ENCODE measurements at regions not wholly inside any gene's neighbourhood (a gene's known extent, or its start where the extent isn't known, plus 50 kb on each side); places are given as distances from the start of the nearest gene placed in this dataset.
"Not testable (repeated sequence)": the region's sequence is repeated elsewhere in the genome, so short reads cannot be mapped to it uniquely, and the experiment has no call there.

DNA sequence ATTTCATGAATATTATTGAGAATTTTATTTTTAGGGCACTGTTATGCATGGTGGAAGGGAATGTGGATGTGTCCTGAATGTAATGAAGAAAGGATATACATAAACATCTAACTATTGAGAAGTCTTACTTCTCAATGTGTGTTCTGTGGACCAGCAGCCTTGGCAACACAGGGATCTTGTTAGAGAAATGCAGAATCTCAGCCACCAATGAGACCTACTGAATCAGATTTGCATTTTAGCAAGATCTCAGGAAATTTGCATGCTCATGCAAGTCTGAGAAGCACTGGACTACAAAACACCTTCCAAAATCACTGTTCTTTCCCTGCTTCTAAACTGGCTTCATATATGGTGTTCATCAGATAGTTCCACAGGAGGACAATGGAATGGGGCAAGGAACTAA is 139.7 kb upstream of the WDFY3 start:
- no peak for DNase-seq
- no peak for ATAC-seq

DNA sequence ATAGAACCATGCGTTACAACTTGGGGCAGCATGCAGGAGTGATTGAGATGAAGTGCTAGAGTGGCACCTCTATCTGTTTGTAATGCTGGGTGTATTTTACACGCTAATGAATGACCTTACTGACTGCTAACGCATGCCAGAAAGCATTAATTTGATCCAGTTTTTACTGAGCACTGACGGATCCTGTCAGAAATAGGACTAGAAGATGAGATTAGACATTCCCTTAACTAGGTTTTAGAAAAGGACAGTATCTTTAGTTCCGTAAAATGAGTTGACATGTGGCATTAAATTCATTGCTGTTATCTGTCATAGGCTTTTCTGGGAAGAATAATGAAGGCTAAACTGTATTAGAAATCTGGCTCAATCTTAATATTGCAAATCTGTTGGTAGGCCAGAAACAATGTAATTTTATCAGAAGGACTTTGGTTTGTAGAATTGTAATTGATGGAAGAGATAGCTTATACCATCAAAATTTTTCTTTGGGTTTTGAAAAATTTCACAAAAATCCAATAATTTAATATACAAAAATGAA is 140.4 kb upstream of the WDFY3 start:
- no peak for DNase-seq
- ATAC-seq: no peak

DNA sequence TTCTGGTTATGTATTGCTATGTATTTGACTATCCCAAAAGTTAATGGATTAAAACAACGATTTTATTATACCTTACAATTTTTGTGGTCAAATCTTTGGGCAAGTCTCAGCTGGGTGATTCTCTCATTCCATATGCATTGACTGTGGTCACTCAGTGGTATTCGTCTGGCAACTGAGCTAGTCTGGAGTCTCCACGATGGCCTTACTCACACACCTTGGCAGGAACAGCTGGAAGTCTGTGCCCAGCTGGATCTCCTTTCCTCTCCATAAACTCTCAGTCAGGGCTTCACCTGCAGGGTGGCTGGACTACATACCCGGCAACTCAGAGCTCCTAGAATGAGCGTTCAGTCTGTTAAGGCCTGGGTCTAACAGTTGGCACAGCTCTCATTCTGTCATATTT is 141.1 kb upstream of the WDFY3 start:
- ATAC-seq (no peak), DNase-seq (no peak)

DNA sequence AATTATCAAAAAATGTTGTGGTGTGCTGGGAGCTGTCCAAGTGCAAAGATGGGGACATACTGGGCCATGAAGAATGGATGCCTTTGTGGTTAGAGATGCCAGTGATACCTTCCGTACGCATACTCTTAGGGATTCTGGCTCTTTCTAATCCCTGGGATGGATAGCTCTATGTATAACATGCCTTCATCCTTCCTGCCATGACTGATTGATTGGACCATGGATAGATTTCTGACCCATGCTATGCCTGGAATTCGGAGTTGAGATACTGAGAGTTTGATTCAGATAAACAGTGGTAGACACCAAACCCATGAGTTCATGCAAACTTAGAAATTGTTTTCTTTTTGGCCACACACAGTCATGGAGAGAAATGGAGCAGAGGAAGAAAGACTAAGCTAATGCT is 147.2 kb upstream of the WDFY3 start:
- DNase-seq (no peak), ATAC-seq (no peak)

DNA sequence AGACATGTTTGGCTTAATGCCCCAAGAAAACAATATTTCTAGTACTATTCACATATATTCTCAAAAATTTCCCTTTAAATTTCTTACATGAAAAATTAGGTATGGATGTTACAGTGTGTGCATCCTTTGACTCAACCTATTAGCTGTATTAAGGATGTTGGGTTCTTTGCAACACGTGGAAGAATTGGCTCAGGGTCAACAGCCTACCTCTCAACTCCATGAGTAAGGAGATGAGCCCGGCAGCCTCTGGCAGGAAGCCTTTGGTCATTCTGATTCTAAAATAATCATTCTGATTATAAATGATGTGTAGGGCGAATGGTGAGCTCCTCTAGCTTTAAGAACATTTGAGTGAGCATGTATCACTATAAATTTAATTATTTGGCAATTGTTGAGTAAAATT is 148.0 kb upstream of the WDFY3 start:
- ATAC-seq (no peak), DNase-seq (no peak)

DNA sequence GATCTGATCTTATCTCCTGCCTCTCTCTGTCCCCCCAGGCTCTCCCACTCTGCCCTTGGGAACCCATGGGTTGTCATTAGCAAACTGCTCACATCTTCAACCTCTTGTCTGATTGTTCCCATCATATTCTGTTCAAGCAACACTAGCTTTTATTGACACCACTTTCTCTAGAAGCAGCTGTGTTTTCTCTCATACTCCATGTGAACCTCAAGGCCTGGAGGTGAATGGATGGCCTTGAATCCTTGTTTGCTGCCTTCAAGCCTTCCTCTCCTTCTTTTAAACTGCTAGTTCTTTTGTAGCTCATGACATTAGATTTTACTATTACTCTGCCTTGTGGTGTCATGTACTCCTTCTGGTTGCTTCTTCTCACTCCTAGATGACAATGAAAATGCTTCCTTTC is 149.5 kb upstream of the WDFY3 start:
- no peak for ATAC-seq
- no peak for DNase-seq

DNA sequence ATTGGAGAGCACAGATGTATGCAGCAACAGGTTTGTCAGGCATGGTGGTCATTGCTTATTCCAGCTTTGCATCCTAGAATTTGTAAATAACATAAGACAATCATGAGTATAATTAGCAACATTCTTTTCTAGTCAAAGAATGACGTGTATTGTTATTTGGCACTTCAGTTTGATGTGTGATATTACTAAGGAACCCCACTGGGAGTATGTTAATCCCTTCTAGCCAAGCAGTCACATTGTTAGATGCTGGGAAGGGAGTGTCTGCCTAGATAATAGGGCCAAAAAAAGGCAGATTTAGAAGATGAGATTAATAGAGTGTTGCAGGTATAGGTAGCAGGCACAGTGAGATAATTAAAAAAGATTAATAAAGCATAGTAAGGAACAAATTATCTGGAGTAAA is 159.2 kb upstream of the WDFY3 start:
- no peak for ATAC-seq
- no peak for DNase-seq

DNA sequence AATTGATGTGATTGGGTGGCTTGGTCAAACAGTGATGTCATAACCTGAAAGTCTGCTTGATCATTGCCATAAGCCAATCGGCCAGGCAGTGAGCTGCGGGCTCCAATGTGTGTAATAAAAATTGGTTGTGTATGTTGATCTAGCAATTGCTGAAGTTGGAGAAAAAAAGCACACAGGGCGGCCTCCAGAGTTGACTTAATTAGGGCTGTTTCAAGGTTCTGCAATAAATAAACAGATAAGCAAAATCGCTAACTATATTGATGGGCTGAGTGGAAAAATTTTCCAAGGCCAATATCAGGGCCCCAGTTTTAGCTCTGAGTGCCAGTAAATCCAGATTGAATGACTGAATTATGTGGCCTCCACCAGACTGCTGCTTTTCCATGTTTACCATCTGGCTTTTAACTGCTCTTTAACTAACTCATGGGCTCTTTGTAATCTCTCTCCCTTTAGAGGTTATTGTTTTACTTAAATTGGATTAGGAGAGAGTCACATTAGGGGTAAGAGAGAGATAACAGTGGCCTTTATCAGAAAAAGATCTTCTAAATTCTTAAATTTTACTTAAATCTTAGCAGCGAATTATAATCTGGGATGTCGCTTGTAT is 160.6 kb upstream of the WDFY3 start:
- no peak for ATAC-seq
- no peak for DNase-seq

DNA sequence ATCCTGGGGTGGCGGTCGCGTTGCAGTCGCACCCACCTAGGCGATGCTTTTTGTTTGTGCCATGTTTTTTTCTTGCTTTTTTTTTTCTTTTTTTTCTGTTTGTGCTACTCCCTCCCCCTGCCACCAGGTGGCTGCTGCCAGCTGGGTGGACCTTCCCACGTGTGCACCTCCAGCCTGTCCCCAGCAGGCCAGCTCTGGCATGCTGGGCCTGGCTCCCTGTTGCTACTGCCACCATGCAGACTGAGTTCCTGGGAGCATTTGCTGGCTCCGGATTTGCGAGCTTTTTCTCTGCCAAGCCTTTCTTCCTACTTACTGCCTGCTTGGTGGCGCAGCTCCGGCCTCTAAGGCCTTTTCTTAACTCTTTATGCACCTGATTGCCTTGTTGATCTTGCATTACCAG is 161.2 kb upstream of the WDFY3 start:
- DNase-seq (no peak), ATAC-seq (no peak)

DNA sequence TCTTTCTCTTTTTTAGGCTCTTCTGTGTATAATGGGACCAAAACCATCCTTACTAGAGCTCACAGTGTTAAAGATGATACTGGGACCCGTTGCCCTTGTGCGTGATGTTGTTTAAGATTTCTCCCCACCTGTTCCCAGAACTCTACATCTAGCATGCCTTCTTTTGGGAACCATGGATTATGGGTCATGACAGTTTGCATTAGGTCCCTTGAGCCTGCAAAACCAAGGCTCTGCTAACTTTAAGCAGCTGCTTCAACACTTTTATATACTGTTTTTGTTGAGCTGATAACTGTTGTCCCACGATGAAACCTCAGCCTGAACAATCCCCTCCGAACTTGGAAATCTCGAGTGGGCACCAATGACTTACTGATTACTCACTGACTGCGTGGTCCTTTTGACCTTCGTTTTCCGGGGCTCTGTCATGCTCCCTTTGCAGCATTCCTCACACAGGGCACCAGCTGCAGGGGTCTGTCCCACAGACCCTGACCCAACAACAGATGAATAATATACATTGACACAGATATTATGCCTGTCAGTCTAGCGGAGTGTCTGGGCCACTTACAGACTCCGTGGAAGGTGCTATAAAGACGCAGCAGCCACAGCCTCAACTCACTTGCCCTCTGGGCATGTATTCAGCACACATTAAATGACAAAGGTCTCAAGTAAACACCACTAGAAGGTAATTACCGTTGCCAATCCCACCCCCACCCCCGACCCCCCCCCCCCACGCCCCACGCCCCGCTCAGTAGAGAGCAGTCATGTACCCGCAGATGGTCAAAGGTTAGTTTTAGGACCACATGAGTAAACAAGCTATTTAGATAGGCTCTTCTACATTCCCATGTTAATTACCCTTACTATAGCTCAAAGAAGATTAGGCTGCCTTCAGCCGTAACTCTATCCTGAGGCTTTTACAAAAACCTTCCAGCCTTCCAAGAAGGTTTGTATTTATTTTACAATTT is 162.0 kb upstream of the WDFY3 start:
- ATAC-seq: no peak

DNA sequence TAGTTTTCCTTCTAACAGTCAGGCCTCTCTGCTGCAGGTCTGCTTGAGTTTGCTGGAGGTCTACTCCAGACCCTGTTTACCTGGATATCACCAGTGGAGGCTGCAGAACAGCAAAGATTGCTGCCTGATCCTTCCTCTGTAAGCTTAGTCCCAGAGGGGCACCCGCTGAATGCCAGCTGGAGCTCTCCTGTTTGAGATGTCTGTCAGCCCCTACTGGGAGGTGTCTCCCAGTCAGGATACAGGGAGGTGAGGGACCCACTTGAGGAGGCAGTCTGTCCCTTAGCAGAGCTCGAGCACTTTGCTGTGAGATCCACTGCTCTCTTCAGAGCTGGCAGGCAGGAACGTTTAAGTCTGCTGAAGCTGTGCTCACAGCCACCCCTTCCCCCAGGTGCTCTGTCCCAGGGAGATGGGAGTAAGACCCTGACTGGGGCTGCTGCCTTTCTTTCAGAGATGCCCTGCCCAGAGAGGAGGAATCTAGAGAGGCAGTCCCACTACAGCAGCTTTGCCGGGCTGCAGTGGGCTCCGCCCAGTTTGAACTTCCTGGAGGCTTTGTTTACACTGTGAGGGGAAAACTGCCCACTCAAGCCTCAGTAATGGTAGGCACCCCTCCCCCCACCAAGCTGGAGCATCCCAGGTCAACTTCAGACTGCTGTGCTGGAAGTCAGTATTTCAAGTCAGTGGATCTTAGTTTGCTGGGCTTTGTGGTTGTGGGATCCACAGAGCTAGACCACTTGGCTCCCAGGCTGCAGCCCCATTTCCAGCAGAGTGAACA is 163.1 kb upstream of the WDFY3 start:
- not testable (repeated sequence) for ATAC-seq, DNase-seq

More for the DNA sequence above, 162.0 kb upstream of the WDFY3 start:
- no peak for DNase-seq

DNA sequence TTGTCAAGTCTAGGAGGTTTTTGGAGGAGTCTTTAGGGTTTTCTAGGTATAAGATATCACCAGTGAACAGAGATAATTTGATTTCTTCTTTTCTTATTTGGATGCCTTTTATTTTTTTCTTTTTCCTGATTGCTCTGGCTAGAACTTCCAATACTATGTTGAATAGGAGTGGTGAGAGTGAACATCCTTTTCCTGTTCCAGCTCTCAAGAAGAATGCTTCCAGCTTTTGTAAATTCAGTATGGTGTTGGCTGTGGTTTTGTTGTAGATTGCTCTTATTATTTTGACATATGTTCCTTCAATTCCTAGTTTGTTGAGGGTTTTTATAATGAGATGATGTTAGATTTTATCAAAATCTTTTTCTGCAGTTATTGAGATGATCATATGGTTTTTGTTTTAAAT is 165.6 kb upstream of the WDFY3 start:
- no peak for ATAC-seq
- DNase-seq: no peak

DNA sequence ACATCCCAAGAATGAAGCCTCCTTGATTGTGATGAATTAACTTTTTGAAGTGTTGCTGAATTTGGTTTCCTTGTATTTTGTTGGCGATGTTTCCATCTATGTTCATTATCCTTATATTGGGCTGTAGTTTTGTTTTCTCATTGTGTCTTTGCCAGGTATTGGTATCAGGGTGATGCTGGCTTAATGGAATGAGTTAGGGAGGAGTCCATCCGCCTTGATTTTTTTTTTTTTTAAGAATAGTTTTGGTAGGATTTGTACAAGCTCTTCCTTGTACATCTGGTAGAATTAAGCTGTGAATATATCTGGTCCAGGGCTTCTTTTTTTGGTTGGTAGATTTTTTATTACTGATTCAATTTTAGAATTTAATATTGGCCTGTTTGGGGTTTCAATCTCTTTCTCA is 166.1 kb upstream of the WDFY3 start:
- ATAC-seq (no peak), DNase-seq (no peak)

DNA sequence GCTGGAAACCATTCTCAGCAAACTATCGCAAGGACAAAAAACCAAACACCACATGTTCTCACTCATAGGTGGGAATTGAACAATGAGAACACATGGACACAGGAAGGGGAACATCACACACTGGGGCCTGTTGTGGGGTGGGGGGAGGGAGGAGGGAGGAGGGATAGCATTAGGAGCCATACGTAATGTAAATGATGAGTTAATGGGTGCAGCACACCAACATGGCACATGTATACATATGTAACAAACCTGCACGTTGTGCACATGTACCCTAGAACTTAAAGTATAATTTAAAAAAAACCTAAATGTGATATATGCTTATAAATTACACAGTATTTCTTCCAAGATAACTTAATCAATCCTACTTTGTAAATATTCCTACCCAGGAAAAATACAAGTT is 173.3 kb upstream of the WDFY3 start:
- not testable (repeated sequence) for DNase-seq, ATAC-seq

DNA sequence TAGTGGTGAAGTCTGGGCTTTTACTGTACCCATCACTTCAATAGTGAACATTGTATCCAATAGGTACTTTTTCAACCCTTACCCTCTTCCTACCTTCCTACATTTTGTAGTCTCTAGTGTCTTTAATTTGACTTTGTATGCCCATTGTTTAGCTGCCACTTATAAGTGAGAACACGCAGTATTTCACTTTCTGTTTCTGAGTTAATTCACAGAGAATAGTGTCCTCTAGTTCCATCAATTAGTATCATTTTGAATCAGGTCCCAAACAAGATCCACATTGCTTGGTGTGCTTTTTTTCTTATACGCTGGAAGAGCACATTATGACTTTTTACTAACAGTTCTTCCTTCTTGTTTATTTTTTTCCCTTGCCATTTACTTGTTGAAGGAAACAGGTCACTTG is 176.0 kb upstream of the WDFY3 start:
- no peak for DNase-seq

DNA sequence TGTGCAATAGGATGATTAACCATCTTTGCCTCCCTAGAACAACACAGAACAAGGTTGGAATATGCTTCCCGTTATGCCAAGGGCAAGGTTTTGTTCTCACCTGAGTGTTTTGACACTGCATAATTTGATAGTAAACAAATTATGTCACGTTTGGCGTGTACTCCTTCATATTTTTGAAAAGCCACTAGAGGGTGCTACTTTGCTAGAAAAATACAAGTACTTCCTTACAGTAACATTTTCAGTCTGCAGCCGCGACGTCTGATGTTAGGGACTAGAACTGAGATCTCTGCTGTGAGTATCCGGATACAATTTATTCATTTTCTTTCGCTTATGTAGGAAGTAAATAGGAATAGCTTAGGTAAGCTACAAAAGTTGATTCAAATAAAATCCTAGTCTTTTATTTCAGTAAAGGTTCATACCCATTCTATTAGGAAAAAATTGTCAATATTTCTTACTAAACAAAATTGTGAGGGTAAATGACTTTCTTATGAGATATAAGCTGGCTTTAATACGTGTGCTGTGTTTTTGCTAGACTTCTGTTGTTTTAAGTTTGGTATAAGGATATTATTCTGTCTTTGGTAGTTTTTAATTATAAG is 181.1 kb upstream of the WDFY3 start:
- peak; percentile 14 for ATAC-seq
- no peak for DNase-seq

More for the DNA sequence above, 176.0 kb upstream of the WDFY3 start:
- ATAC-seq: no peak

DNA sequence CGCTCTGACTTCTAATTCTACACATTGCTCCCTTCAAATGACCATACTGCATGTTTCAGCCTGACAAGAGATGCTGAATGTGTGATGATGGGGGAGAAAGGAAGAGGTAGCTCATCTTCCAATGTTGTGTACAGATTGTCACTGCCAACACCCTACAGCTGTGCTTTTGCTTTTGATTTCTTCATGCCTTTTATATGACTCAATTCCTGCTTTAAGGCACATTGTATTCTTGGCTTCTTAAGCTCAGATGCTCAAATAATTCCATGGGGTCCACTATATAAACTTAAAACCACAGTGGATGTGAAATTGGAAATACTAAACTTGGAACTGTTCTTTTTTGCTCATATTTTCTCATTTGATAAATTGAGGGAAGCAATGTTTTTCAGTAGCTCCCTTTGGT is 183.2 kb upstream of the WDFY3 start:
- ATAC-seq: no peak
- DNase-seq: no peak

DNA sequence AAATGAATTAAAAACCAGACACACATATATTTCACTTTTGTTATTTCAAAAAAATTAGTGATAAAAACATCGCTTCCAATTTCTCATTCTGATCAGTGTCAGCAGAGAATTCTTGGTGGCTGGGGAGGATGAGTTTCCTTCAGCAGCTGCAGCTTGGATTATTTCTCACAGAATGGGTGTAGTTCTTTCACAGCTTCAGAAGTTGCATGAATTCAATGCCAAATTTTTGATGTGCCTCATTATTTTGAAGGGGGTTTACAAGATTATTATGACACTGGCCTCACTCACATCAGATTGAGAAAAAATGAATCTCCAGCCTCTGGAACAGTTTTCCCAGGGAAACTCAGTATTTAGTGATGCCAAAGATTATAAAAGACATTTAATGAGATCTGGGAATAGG is 184.9 kb upstream of the WDFY3 start:
- DNase-seq (no peak), ATAC-seq (no peak)

DNA sequence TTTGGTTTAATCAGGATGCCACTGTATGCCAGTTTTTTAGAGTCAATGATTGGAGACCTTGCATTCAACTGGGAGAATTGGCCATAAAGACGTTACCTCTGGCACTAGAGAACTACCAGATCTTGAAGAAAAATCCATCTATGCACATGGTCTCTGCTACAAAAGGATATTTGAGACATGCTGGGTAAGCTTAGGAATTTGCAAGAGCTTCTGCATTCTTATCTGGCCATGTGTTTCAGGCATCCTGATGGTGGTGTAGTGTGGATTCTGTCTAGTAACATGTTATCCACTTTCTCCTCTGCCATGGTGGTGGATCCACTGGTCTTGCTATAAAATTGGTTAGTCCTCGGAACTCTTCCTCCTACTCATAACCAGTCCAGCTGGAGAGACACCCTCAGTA is 185.3 kb upstream of the WDFY3 start:
- DNase-seq (no peak), ATAC-seq (no peak)

DNA sequence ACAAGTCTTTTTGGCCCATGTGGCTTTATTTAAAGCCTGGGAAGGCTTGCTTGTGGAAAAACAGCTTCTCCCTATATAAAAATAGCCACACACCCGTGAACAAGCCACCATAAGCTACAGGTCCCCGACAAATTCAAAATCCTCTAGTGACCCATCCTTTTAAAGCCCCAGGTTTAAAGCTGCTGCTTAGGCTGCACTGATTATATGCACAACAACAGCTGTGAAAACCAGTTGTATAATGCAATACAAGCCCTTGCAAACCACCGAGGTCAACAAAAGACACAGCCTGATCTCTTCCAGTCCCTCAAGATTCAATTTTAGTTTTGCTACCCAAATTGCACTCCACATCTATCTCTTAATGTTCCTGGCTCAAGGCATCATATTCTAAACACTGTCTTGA is 186.0 kb upstream of the WDFY3 start:
- ATAC-seq (no peak), DNase-seq (no peak)

DNA sequence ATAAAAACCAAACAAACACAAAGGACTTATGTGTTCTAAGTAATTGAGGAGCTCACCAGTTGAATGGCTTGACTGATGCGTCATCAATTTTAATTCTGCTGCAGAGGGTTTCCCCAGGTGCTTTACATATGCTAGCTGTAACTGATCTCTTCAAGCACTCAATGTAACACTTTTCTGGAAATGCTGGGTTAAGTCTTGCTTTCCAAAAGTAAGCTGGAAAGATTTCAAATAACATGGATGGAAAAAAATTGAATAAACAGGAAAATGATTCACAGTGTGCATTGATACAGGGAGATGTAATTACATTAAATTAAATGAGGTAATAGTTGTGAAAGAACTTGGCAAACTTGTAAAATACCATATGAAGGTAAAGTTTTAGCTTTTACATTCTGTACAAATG is 186.7 kb upstream of the WDFY3 start:
- DNase-seq: no peak
- ATAC-seq: no peak

DNA sequence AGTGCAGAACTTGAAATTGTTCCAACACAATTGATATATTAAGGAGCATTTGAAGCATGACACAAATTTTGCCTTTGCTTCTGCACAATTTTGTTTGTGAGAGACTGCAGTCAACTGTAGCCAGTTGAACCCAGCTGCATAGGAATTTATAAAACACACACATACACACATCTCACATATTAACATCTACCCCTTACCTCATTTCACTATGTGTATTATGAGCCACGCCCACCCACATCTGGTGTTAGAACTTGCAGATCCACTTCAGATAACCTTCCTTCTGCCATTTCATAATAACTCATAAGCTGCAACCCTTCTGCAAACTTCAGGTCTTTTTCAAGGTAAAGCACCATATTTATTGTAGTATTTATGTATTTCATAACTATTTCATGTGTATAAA is 188.1 kb upstream of the WDFY3 start:
- DNase-seq (no peak), ATAC-seq (no peak)

Measured in stimulated activated naive CD8-positive, alpha-beta T cell treated with anti-CD3 and anti-CD28 coated beads, Interleukin-15, Interleukin-2, amounts not matched to agents 100 U/mL and 50 U/mL, for 24 hours (primary cell).